ENCODE measurements at regions not wholly inside any gene's neighbourhood (a gene's known extent, or its start where the extent isn't known, plus 50 kb on each side); places are given as distances from the start of the nearest gene placed in this dataset.

- TF ChIP-seq EZH2 (IDR thresholded peaks at IDR 0.05; ENCODE audit: low read depth, unreplicated experiment) = no peak
- no peak for TF ChIP-seq POLR2AphosphoS5 (IDR thresholded peaks at IDR 0.05; ENCODE audit: low read depth)
- no peak for TF ChIP-seq CTCF (conservative IDR thresholded peaks at IDR 0.05; ENCODE audit: low read depth in 2 of 2)
Measured at GRCh38 chr12:125689576-125690410, 624.6 kb downstream of the AACS start.
